MM.1S (cell line): ENCODE measurements at regions not wholly inside any gene's neighbourhood (a gene's known extent, or its start where the extent isn't known, plus 50 kb on each side); places are given as distances from the start of the nearest gene placed in this dataset.

Source experiments
- DNase-seq: peaks from one replicate; pipeline ENCODE4 v3.0.0-alpha.2; 2015
- H2AFZ ChIP-seq: fragments of 300-600 bp; sonication (generic); 2 replicates; pipeline ENCODE4 v1.6.0; 2016; ENCODE audit warnings: antibody characterized with exemption, low read length
- H3F3A ChIP-seq: fragments of 300-600 bp; sonication (generic); 2 replicates; pipeline ENCODE4 v1.6.1; 2016; ENCODE audit warnings: mild to moderate bottlenecking, antibody characterized with exemption, low read length, moderate library complexity, mixed read lengths; ENCODE audit not compliant: insufficient read depth
- H3K27ac ChIP-seq: fragments of 300-600 bp; sonication (generic); 2 replicates; pipeline ENCODE4 v1.5.1; 2016; ENCODE audit warnings: mild to moderate bottlenecking, low read length
- H3K27me3 ChIP-seq: fragments of 300-600 bp; sonication (generic); replicated peaks from 2 replicates; pipeline ENCODE4 v1.6.0; 2016; ENCODE audit warnings: low read length; ENCODE audit not compliant: insufficient read depth
- H3K36me3 ChIP-seq: fragments of 300-600 bp; sonication (generic); replicated peaks from 2 replicates; pipeline ENCODE4 v1.6.1; 2016; ENCODE audit warnings: mild to moderate bottlenecking, low read length, mixed read lengths; ENCODE audit not compliant: insufficient read depth
- H3K4me1 ChIP-seq: fragments of 300-600 bp; sonication (generic); 2 replicates; pipeline ENCODE4 v1.6.1; 2016; ENCODE audit warnings: low read length, mixed read lengths
- H3K4me2 ChIP-seq: fragments of 300-600 bp; sonication (generic); 2 replicates; pipeline ENCODE4 v1.6.0; 2016; ENCODE audit warnings: low read depth, low read length
- H3K4me3 ChIP-seq: fragments of 300-600 bp; sonication (generic); 2 replicates; pipeline ENCODE4 v1.5.1; 2016; ENCODE audit warnings: low read length, mixed read lengths
- H3K79me2 ChIP-seq: fragments of 300-600 bp; sonication (generic); 2 replicates; pipeline ENCODE4 v1.6.1; 2016; ENCODE audit warnings: mixed run types, low read length, mixed read lengths
- H3K9ac ChIP-seq: fragments of 300-600 bp; sonication (generic); 2 replicates; pipeline ENCODE4 v1.6.1; 2016; ENCODE audit warnings: low read length, mixed read lengths
- H3K9me2 ChIP-seq: fragments of 300-600 bp; sonication (generic); replicated peaks from 2 replicates; pipeline ENCODE4 v1.6.1; 2016; ENCODE audit warnings: mild to moderate bottlenecking, low read length, mixed read lengths; ENCODE audit not compliant: insufficient read depth
- H3K9me3 ChIP-seq: fragments of 300-600 bp; sonication (generic); replicated peaks from 2 replicates; pipeline ENCODE4 v1.6.1; 2016; ENCODE audit warnings: mild to moderate bottlenecking, low read length, mixed read lengths; ENCODE audit not compliant: insufficient read depth
- H4K20me1 ChIP-seq: fragments of 300-600 bp; sonication (generic); 2 replicates; pipeline ENCODE4 v1.6.1; 2016; ENCODE audit warnings: mild to moderate bottlenecking, low read length, moderate library complexity, mixed read lengths; ENCODE audit not compliant: insufficient read depth
- EZH2 ChIP-seq: fragments of 300-600 bp; sonication (generic); optimal IDR thresholded peaks from 2 replicates; pipeline ENCODE3; 2017; ENCODE audit warnings: low read depth, mild to moderate bottlenecking, antibody characterized with exemption, low read length, mixed read lengths
- EZH2phosphoT487 ChIP-seq: fragments of 300-600 bp; sonication (generic); IDR thresholded peaks from 2 replicates; pipeline ENCODE4 v1.6.1; 2018; ENCODE audit warnings: antibody characterized with exemption, low read length
- TF ChIP-seq, protein P1 (sequence below): fragments of 300-600 bp; sonication (generic); IDR thresholded peaks from 2 replicates; pipeline ENCODE4 v1.5.1; 2016; ENCODE audit warnings: antibody characterized with exemption, low read length, mixed read lengths

GRCh38 chr6:106035655-106036054, 50.5 kb upstream of the PRDM1 start:
- Histone ChIP-seq H3K4me1 (0 out of 2 replicates have a peak, but pooled peaks cover 5% of the 10 kb centered on the region), H3K79me2 (peaks cover 39% of the 10 kb centered on the region), H3K36me3 (no peaks in the 10 kb centered on the region; the same call in 1 of the 2 replicates), H3K9me3 (no peaks in the 10 kb centered on the region), H3F3A (no peaks in the 10 kb centered on the region; the same call in 1 of the 2 replicates), H3K4me3 (no peak overlapping the region), H3K9ac (no peak overlapping the region), H3K9me2 (no peaks in the 10 kb centered on the region), H4K20me1 (no peaks in the 10 kb centered on the region), H3K27ac (no peak overlapping the region), H3K4me2 (no peak overlapping the region), H2AFZ (no peak overlapping the region), H3K27me3 (no peaks in the 10 kb centered on the region)
- no peak for DNase-seq
- TF ChIP-seq EZH2, result no peak
- no peak for TF ChIP-seq EZH2phosphoT487
- TF ChIP-seq, protein P1, sequence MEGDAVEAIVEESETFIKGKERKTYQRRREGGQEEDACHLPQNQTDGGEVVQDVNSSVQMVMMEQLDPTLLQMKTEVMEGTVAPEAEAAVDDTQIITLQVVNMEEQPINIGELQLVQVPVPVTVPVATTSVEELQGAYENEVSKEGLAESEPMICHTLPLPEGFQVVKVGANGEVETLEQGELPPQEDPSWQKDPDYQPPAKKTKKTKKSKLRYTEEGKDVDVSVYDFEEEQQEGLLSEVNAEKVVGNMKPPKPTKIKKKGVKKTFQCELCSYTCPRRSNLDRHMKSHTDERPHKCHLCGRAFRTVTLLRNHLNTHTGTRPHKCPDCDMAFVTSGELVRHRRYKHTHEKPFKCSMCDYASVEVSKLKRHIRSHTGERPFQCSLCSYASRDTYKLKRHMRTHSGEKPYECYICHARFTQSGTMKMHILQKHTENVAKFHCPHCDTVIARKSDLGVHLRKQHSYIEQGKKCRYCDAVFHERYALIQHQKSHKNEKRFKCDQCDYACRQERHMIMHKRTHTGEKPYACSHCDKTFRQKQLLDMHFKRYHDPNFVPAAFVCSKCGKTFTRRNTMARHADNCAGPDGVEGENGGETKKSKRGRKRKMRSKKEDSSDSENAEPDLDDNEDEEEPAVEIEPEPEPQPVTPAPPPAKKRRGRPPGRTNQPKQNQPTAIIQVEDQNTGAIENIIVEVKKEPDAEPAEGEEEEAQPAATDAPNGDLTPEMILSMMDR, result no peak

DNA sequence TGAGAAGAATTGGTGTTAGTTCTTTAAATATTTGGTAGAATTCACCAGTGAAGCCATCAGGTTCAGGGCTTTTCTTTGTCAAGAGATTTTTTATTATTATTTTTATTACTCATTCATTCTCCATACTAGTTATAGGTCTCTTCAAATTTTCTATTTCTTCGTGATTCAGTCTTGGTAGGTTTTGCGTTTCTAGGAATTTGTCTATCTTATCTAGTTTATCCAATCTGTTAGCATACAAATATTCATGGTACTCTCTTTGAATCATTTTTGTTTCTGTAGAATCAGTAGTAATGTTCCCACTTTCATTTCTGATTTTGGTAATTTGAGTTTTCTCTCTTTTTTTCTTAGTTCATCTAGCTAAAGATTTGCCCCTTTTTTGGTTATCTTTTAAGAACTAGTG, 52.3 kb upstream of the PRDM1 start:
- no peaks in the 10 kb centered on the region for H3K9me2 ChIP-seq
- H3K4me1 ChIP-seq, result 0 out of 2 replicates have a peak, but pooled peaks cover 2% of the 10 kb centered on the region
- H3F3A ChIP-seq, result no peaks in the 10 kb centered on the region; the same call in 1 of the 2 replicates
- H4K20me1 ChIP-seq, result no peaks in the 10 kb centered on the region
- no peaks in the 10 kb centered on the region; the same call in 1 of the 2 replicates for H3K36me3 ChIP-seq
- peaks cover 46% of the 10 kb centered on the region for H3K79me2 ChIP-seq
- H2AFZ ChIP-seq, result no peak overlapping the region
- H3K27ac ChIP-seq, result no peak overlapping the region
- H3K27me3 ChIP-seq, result no peaks in the 10 kb centered on the region
- no peaks in the 10 kb centered on the region for H3K9me3 ChIP-seq
- H3K4me2 ChIP-seq, result no peak overlapping the region
- DNase-seq, result no peak
- TF ChIP-seq EZH2 (no peak), EZH2phosphoT487 (no peak)
- TF ChIP-seq, protein P1, result no peak
- H3K9ac ChIP-seq, result no peak overlapping the region
- no peak overlapping the region for H3K4me3 ChIP-seq

DNA sequence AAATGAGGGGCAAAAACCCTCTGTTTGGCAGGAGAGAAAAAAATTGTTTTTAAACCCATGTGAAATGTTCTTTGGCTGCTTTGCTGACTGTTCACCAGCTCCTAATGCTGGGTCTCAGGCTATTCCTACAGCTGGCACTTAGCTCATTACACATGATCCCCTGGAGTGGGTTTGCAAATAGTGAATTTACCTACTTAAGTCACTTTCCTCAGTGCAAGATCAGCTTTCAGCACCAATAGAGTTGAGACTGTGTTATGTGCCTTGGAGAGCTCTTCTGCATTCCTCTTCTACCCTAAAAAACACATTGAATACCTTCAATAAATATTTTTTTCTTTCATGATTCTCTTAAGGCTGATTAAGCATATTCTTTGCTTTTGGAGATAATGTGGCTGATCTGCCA, 58.4 kb upstream of the PRDM1 start:
- TF ChIP-seq, protein P1, result no peak
- no peak for TF ChIP-seq EZH2phosphoT487
- no peak for TF ChIP-seq EZH2
- Histone ChIP-seq H3K4me3 (no peak overlapping the region), H3K9ac (no peak overlapping the region), H3K79me2 (peaks cover 73% of the 10 kb centered on the region), H3K27me3 (no peaks in the 10 kb centered on the region), H3K36me3 (no peaks in the 10 kb centered on the region), H3K4me1 (no peaks in the 10 kb centered on the region), H3K9me3 (no peaks in the 10 kb centered on the region), H3K9me2 (no peaks in the 10 kb centered on the region), H2AFZ (no peak overlapping the region), H3K27ac (no peak overlapping the region), H3K4me2 (no peak overlapping the region), H4K20me1 (no peaks in the 10 kb centered on the region), H3F3A (no peaks in the 10 kb centered on the region)
- no peak for DNase-seq
